Chondrocyte (in vitro differentiated cells): ENCODE measurements at regions not wholly inside any gene's neighbourhood (a gene's known extent, or its start where the extent isn't known, plus 50 kb on each side); places are given as distances from the start of the nearest gene placed in this dataset.

Experiments used
- DNase-seq: peaks from one replicate; pipeline ENCODE4 v3.0.0; 2021; ENCODE audit warnings: mixed read lengths, low spot score
- H3K27ac Mint-ChIP-seq: one replicate; pipeline ENCODE4 v1.8.0; 2021; ENCODE audit warnings: mild to moderate bottlenecking, moderate library complexity, mixed read lengths; ENCODE audit not compliant: unreplicated experiment
- H3K27me3 Mint-ChIP-seq: 2 replicates; pipeline ENCODE4 v1.8.0; 2021; ENCODE audit warnings: low read depth, mixed read lengths
- H3K36me3 Mint-ChIP-seq: 2 replicates; pipeline ENCODE4 v1.8.0; 2021; ENCODE audit warnings: low read depth, mixed read lengths
- H3K4me1 Mint-ChIP-seq: 2 replicates; pipeline ENCODE4 v1.8.0; 2021; ENCODE audit warnings: low read depth, mild to moderate bottlenecking, mixed read lengths
- H3K4me3 Mint-ChIP-seq: one replicate; pipeline ENCODE4 v1.8.0; 2021; ENCODE audit warnings: mild to moderate bottlenecking, moderate library complexity, mixed read lengths; ENCODE audit not compliant: unreplicated experiment
- H3K9me3 Mint-ChIP-seq: 2 replicates; pipeline ENCODE4 v1.8.0; 2021; ENCODE audit warnings: low read depth, mixed read lengths
- CTCF ChIP-seq: fragments of 200-600 bp; sonication (generic); IDR thresholded peaks from 2 replicates; pipeline ENCODE4 v1.5.0; 2021; ENCODE audit warnings: antibody characterized with exemption, mild to moderate bottlenecking, moderate library complexity

DNA sequence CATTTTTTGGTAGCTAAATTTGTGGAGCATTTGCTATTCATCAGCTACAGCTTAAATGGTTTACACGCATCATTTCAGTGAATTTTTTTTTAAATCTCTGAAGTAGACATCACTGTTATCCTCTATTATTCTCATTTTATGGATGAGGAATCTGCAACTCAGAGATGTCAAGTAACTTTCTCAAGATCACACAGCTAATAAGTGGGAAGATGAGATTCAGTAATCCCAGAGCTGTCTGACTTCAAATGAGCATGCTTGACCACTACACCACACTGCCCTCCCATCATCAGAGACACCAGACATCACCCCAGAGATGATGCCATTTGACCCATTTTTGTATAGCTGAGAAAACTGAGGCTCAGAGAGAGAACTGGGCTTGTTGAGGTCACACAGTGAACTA lies 116.4 kb downstream of the RRAGC start:
- H3K27me3 Mint-ChIP-seq = no peaks in the 10 kb centered on the region
- H3K36me3 Mint-ChIP-seq = no peaks in the 10 kb centered on the region
- no peak for DNase-seq
- H3K27ac Mint-ChIP-seq = no peak overlapping the region
- no peak overlapping the region for H3K4me3 Mint-ChIP-seq
- peaks cover 31% of the 10 kb centered on the region for H3K4me1 Mint-ChIP-seq
- TF ChIP-seq CTCF = no peak
- H3K9me3 Mint-ChIP-seq = no peaks in the 10 kb centered on the region

DNA sequence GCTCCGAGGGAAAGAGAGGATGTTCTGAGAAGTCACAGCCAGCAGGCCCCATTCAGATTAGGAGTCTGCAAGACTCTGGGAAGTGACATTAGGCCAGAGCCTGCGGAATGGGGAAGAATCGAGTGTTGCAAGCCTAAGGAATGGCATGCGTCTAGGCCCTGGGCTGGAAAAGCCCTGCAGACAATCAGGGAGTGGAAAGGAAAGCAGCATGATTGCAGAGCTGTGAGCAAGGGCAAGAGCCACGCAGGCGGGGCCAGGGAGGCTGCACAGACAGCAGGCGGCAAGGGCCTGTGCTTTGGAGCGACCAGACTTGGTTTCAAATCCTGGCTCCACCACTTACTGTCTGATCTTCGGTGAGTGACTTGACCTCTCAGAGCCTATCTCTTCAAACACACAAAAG lies 118.2 kb downstream of the RRAGC start:
- peak overlapping the region; percentile 29 for H3K27ac Mint-ChIP-seq
- TF ChIP-seq CTCF = no peak
- H3K36me3 Mint-ChIP-seq = no peaks in the 10 kb centered on the region
- no peak overlapping the region for H3K4me3 Mint-ChIP-seq
- peaks cover 25% of the 10 kb centered on the region for H3K4me1 Mint-ChIP-seq
- no peaks in the 10 kb centered on the region for H3K27me3 Mint-ChIP-seq
- no peak for DNase-seq
- no peaks in the 10 kb centered on the region for H3K9me3 Mint-ChIP-seq

GRCh38 chr1:38740487-38740886 lies 119.1 kb downstream of the RRAGC start:
- DNase-seq = no peak

GRCh38 chr1:38738207-38738606 lies 121.4 kb downstream of the RRAGC start:
- peaks cover 31% of the 10 kb centered on the region for H3K4me1 Mint-ChIP-seq
- no peak overlapping the region for H3K27ac Mint-ChIP-seq
- no peak for DNase-seq
- no peak overlapping the region for H3K4me3 Mint-ChIP-seq
- H3K27me3 Mint-ChIP-seq = peaks cover 2% of the 10 kb centered on the region
- H3K36me3 Mint-ChIP-seq = no peaks in the 10 kb centered on the region
- H3K9me3 Mint-ChIP-seq = peaks cover 5% of the 10 kb centered on the region
- TF ChIP-seq CTCF = no peak

More at GRCh38 chr1:38740487-38740886, 119.1 kb downstream of the RRAGC start:
- no peaks in the 10 kb centered on the region for H3K27me3 Mint-ChIP-seq
- no peak overlapping the region for H3K4me3 Mint-ChIP-seq
- peaks cover 25% of the 10 kb centered on the region for H3K4me1 Mint-ChIP-seq
- H3K27ac Mint-ChIP-seq = peak overlapping the region; percentile 51
- no peaks in the 10 kb centered on the region for H3K9me3 Mint-ChIP-seq
- TF ChIP-seq CTCF = no peak
- no peaks in the 10 kb centered on the region for H3K36me3 Mint-ChIP-seq

GRCh38 chr1:38736399-38736798 lies 123.2 kb downstream of the RRAGC start:
- Mint-ChIP-seq H3K4me1 (peaks cover 30% of the 10 kb centered on the region), H3K36me3 (peaks cover 1% of the 10 kb centered on the region), H3K4me3 (no peak overlapping the region), H3K27me3 (peaks cover 6% of the 10 kb centered on the region), H3K9me3 (peaks cover 5% of the 10 kb centered on the region), H3K27ac (peak overlapping the region; percentile 86)
- DNase-seq = no peak
- TF ChIP-seq CTCF = no peak
